K562 (cell line): ENCODE measurements at regions not wholly inside any gene's neighbourhood (a gene's known extent, or its start where the extent isn't known, plus 50 kb on each side); places are given as distances from the start of the nearest gene placed in this dataset.

Experiments
- ATAC-seq: fragments of 200-7000 bp; cut with Tn5 transposase; 3 replicates; pipeline ENCODE4 v1.9.1; 2020; ENCODE audit warnings: moderate library complexity
- BruUV-seq: library from RNA; stranded (reverse); fragments of 400-500 nt; replicated peaks from 2 replicates; lab custom pipeline; 2021; lab: Mats Ljungman, UMichigan
- CTCF ChIA-PET: fragments of 300-600 bp; formaldehyde crosslinking; extraction: SDS; loops from one replicate; lab custom pipeline; 2021; ENCODE audit warnings: low intra/inter-chr PET ratio; lab: Yijun Ruan, JAX
- POLR2A ChIA-PET: fragments of 300-600, 350-650 bp; sonication (Branson Sonifier 250); formaldehyde crosslinking; extraction: SDS; loops from one replicate; lab custom pipeline; 2021; ENCODE audit warnings: antibody characterized with exemption, inconsistent platforms; lab: Yijun Ruan, JAX
- DNase-seq, 4 experiments: peaks; one replicate each; pipeline versions ENCODE4 v3.0.0 to v3.0.0-alpha.2; 2011 to 2018; ENCODE audit warnings: low spot score in 3 of 4, mixed read lengths in 3 of 4; ENCODE audit errors: extremely low read depth in 1 of 4
- FAIRE-seq: peaks from 2 replicates; lab custom pipeline; 2011; peaks lifted over from hg19 to GRCh38; lab: Jason Lieb, UNC
- H2AFZ ChIP-seq: 2 replicates; pipeline ENCODE4 v1.6.0; 2011; ENCODE audit warnings: low read depth, low read length, control low read depth, inconsistent platforms
- H3K27ac ChIP-seq: fragments of 200-600 bp; 3 replicates; pipeline ENCODE4 v1.8.0; 2011; ENCODE audit warnings: low read depth, mild to moderate bottlenecking, control low read depth, inconsistent platforms, low read length, moderate library complexity, mixed read lengths; ENCODE audit errors: extremely low read depth
- H3K27me3 ChIP-seq, 2 experiments: fragments of 300-600 bp in 1 of 2; 2 replicates in 1 of 2; 3 replicates in 1 of 2; pipeline versions ENCODE4 v1.6.0 to v1.8.0; 2011; ENCODE audit warnings: inconsistent platforms in 2 of 2, low read length in 2 of 2, mild to moderate bottlenecking in 1 of 2, mixed read lengths in 1 of 2, moderate library complexity in 1 of 2; ENCODE audit not compliant: control insufficient read depth in 2 of 2, insufficient read depth in 2 of 2
- H3K36me3 ChIP-seq: fragments of 300-600 bp; 3 replicates; pipeline ENCODE4 v1.8.0; 2011; ENCODE audit warnings: mild to moderate bottlenecking, low read length, inconsistent platforms; ENCODE audit not compliant: control insufficient read depth, insufficient read depth
- H3K4me1 ChIP-seq, 2 experiments: fragments of 200-600 bp in 1 of 2; replicated peaks in 1 of 2; 2 replicates in 1 of 2; 3 replicates in 1 of 2; pipeline versions ENCODE4 v1.5.1 to v1.8.0; 2011; ENCODE audit warnings: inconsistent platforms in 2 of 2, low read length in 2 of 2, mild to moderate bottlenecking in 1 of 2, mixed read lengths in 1 of 2, moderate library complexity in 1 of 2; ENCODE audit not compliant: control insufficient read depth in 2 of 2, insufficient read depth in 2 of 2
- H3K4me2 ChIP-seq: 2 replicates; pipeline ENCODE4 v1.6.1; 2011; ENCODE audit warnings: low read length, control low read depth, inconsistent platforms, mixed read lengths; ENCODE audit not compliant: insufficient read depth
- H3K4me3 ChIP-seq: fragments of 200-600 bp; sonication (generic), shearing (Covaris generic); 2 replicates; pipeline ENCODE4 v1.5.1; 2016; ENCODE audit warnings: control low read depth, inconsistent platforms
- H3K79me2 ChIP-seq: fragments of 200-600 bp; 3 replicates; pipeline ENCODE4 v1.8.0; 2011; ENCODE audit warnings: low read length, inconsistent platforms; ENCODE audit not compliant: control insufficient read depth, insufficient read depth
- H3K9ac ChIP-seq, 2 experiments: 2 replicates each; pipeline versions ENCODE4 v1.6.0 to v1.6.1; 2011; ENCODE audit warnings: low read depth in 2 of 2, low read length in 2 of 2, control low read depth in 1 of 2, inconsistent platforms in 1 of 2, mild to moderate bottlenecking in 1 of 2, mixed read lengths in 1 of 2; ENCODE audit not compliant: insufficient read depth in 1 of 2
- H3K9me1 ChIP-seq: one replicate; pipeline ENCODE4 v1.6.0; 2011; ENCODE audit warnings: inconsistent platforms, mild to moderate bottlenecking, low read length, moderate library complexity; ENCODE audit not compliant: control insufficient read depth, insufficient read depth
- H3K9me3 ChIP-seq: replicated peaks from 2 replicates; pipeline ENCODE4 v1.5.1; 2011; ENCODE audit warnings: low read depth, low read length, inconsistent platforms; ENCODE audit not compliant: control insufficient read depth, insufficient read depth
- H4K20me1 ChIP-seq: replicated peaks from 2 replicates; pipeline ENCODE4 v1.6.1; 2011; ENCODE audit warnings: low read length, inconsistent platforms, mixed read lengths; ENCODE audit not compliant: control insufficient read depth, insufficient read depth
- CGGBP1 ChIP-seq: fragments of 250-450 bp; sonication (Bioruptor Pico); IDR thresholded peaks from 2 replicates; pipeline ENCODE4 v1.9.0; 2021; ENCODE audit warnings: mild to moderate bottlenecking
- DMBX1 ChIP-seq: fragments of 250-450 bp; sonication (Bioruptor Pico); IDR thresholded peaks from 2 replicates; pipeline ENCODE4 v1.8.0; 2022; ENCODE audit warnings: inconsistent platforms, mild to moderate bottlenecking, moderate library complexity, borderline replicate concordance
- FOXK2 ChIP-seq, 2 experiments: fragments of 450-650 bp; IDR thresholded peaks in 1 of 2; conservative IDR thresholded peaks in 1 of 2; 2 replicates each; pipeline ENCODE4 v1.6.1; 2016; ENCODE audit warnings: low read depth in 2 of 2, mild to moderate bottlenecking in 1 of 2
- GABPB1 ChIP-seq: sonication (generic); formaldehyde crosslinking; IDR thresholded peaks from 2 replicates; pipeline ENCODE4 v1.8.0; 2022; ENCODE audit warnings: mild to moderate bottlenecking, missing genetic modification reagents
- ILF3 ChIP-seq: fragments of 450-650 bp; IDR thresholded peaks from 2 replicates; pipeline ENCODE4 v1.6.1; 2018; ENCODE audit warnings: antibody characterized with exemption, mild to moderate bottlenecking, moderate library complexity, borderline replicate concordance
- JUN ChIP-seq, 2 experiments: sonication (generic) in 1 of 2; formaldehyde crosslinking in 1 of 2; IDR thresholded peaks; 2 replicates each; pipeline versions ENCODE4 v1.6.1 to v1.8.0; 2012 to 2022; ENCODE audit warnings: borderline replicate concordance in 2 of 2, mild to moderate bottlenecking in 2 of 2, improper control_type of control experiment in 1 of 2, low read depth in 1 of 2, low read length in 1 of 2, missing genetic modification reagents in 1 of 2
- MBD2 ChIP-seq: sonication (generic); IDR thresholded peaks from 2 replicates; pipeline ENCODE4 v1.6.1; 2016; ENCODE audit warnings: low read depth, borderline replicate concordance
- MYNN ChIP-seq, 2 experiments: sonication (generic); formaldehyde crosslinking in 1 of 2; IDR thresholded peaks; 2 replicates each; pipeline versions ENCODE4 v1.5.0 to v1.6.1; 2016 to 2020; ENCODE audit warnings: antibody characterized with exemption in 1 of 2, missing genetic modification reagents in 1 of 2
- NCOA2 ChIP-seq, 2 experiments: fragments of 450-650 bp; IDR thresholded peaks; 2 replicates each; pipeline ENCODE4 v1.6.1; 2018; ENCODE audit warnings: mild to moderate bottlenecking in 2 of 2, moderate library complexity in 1 of 2; ENCODE audit not compliant: partially characterized antibody in 2 of 2
- PML ChIP-seq: IDR thresholded peaks from 2 replicates; pipeline ENCODE4 v1.6.1; 2012; ENCODE audit warnings: low read length, inconsistent platforms
- SRSF9 ChIP-seq: fragments of 200-400 bp; formaldehyde crosslinking; IDR thresholded peaks from 2 replicates; pipeline ENCODE4 v1.6.1; 2017; ENCODE audit warnings: low read depth, low read length, borderline replicate concordance
- STAT5B ChIP-seq: fragments of 250-450 bp; sonication (Bioruptor Pico); IDR thresholded peaks from 2 replicates; pipeline ENCODE4 v1.8.0; 2021; ENCODE audit warnings: mild to moderate bottlenecking, inconsistent platforms
- ZC3H11A ChIP-seq: IDR thresholded peaks from 2 replicates; pipeline ENCODE4 v1.6.1; 2012; ENCODE audit warnings: low read depth, low read length, improper control_type of control experiment
- ZNF165 ChIP-seq: fragments of 250-450 bp; sonication (Bioruptor Pico); IDR thresholded peaks from 2 replicates; pipeline ENCODE4 v1.4.0; 2020; ENCODE audit warnings: borderline replicate concordance
- ZNF766 ChIP-seq: fragments of 200-800 bp; sonication (Bioruptor generic); conservative IDR thresholded peaks from 2 replicates; pipeline ENCODE4 v1.6.1; 2016; ENCODE audit warnings: missing genetic modification characterization, missing compliant biosample characterization
- WGBS: fragments of 100-300 bp; shearing (Covaris generic); methylation state at CpG from one replicate; pipeline ENCODE4 v1.1.6; 2016; ENCODE audit warnings: low coverage, mixed read lengths; ENCODE audit not compliant: insufficient coverage; ENCODE audit errors: missing lambda C conversion rate; 5-methylcytosine and 5-hydroxymethylcytosine counted together
- in situ Hi-C: fragments of 300-500 bp; cut with MboI; formaldehyde crosslinking; loops from 4 replicates; pipeline ENCODE4 v1.15.0; 2018; ENCODE audit warnings: inconsistent platforms, mixed read lengths
- intact Hi-C: fragments of 100-400 bp; cut with micrococcal nuclease; formaldehyde crosslinking; loops from 2 replicates; pipeline ENCODE4 v1.14.2; 2022

GRCh38 chr1:116836099-116836498 is 73.6 kb upstream of the PTGFRN start:
- Histone ChIP-seq H3K9ac (no peak overlapping the region), H3K27me3 (no peaks in the 10 kb centered on the region), H4K20me1 (no peaks in the 10 kb centered on the region), H3K9me1 (no peaks in the 10 kb centered on the region), H3K79me2 (no peaks in the 10 kb centered on the region), H3K36me3 (no peaks in the 10 kb centered on the region), H3K9me3 (0 out of 2 replicates have a peak, but pooled peaks cover 3% of the 10 kb centered on the region), H3K27ac (no peak overlapping the region), H3K4me2 (no peak overlapping the region), H3K4me1 (peaks cover under 1 to 9% of the 10 kb centered on the region in 2 experiments; a peak in 3 of 5 replicates), H3K4me3 (no peak overlapping the region), H2AFZ (no peak overlapping the region)
- DNase-seq (no peak), FAIRE-seq (no peak), ATAC-seq (no peak)
- ChIA-PET CTCF (no interaction called here), POLR2A (no interaction called here)
- intact Hi-C loops (no loop called here), in situ Hi-C loops (no loop called here)
- no TSS peak for BruUV-seq
- TF ChIP-seq GABPB1 (no peak), ZNF165 (CRISPR knock-in tag) (no peak), ZC3H11A (no peak), ZNF766 (CRISPR knock-in tag) (no peak), ILF3 (no peak), PML (no peak), SRSF9 (no peak), STAT5B (CRISPR knock-in tag) (no peak), CGGBP1 (no peak), MYNN (IDR thresholded peaks at IDR 0.05) (no peak), MYNN (CRISPR knock-in tag; IDR thresholded peaks at IDR 0.05) (no peak), NCOA2 (IDR thresholded peaks at IDR 0.05; ENCODE audit: partially characterized antibody in 2 of 2) (no peak), DMBX1 (no peak), FOXK2 (conservative IDR thresholded peaks at IDR 0.05 in 1 of 2, IDR thresholded peaks at IDR 0.05 in 1 of 2; ENCODE audit: low read depth in 2 of 2) (no peak), MBD2 (no peak), JUN (IDR thresholded peaks at IDR 0.05; ENCODE audit: borderline replicate concordance, low read depth, low read length) (no peak), JUN (CRISPR knock-in tag; IDR thresholded peaks at IDR 0.05; ENCODE audit: borderline replicate concordance) (no peak)
- WGBS, result 58% methylated on average over 1 of the region's 1 CpG
